SK-N-MC (cell line): ENCODE measurements at regions not wholly inside any gene's neighbourhood (a gene's known extent, or its start where the extent isn't known, plus 50 kb on each side); places are given as distances from the start of the nearest gene placed in this dataset.
"Not testable (repeated sequence)": the region's sequence is repeated elsewhere in the genome, so short reads cannot be mapped to it uniquely, and the experiment has no call there.

Experiments
- DNase-seq: peaks from one replicate; pipeline ENCODE4 v3.0.0-alpha.2; 2011; ENCODE audit warnings: low read depth, low spot score
- H3K27ac ChIP-seq: fragments of 200-600 bp; sonication (generic); 2 replicates; pipeline ENCODE4 v1.5.1; 2016; ENCODE audit warnings: mixed run types
- H3K36me3 ChIP-seq: fragments of 200-600 bp; sonication (generic); 2 replicates; pipeline ENCODE4 v1.6.1; 2017; ENCODE audit warnings: antibody characterized with exemption, low read length, mixed read lengths; ENCODE audit not compliant: insufficient read depth
- H3K4me3 ChIP-seq: fragments of 200-600 bp; sonication (generic); 2 replicates; pipeline ENCODE4 v1.5.1; 2016
- H3K9ac ChIP-seq: fragments of 200-600 bp; sonication (generic); 2 replicates; pipeline ENCODE4 v1.8.0; 2017; ENCODE audit warnings: mixed run types, mixed read lengths; ENCODE audit not compliant: insufficient read length
- H3K9me3 ChIP-seq: fragments of 200-600 bp; sonication (generic); 2 replicates; pipeline ENCODE4 v1.6.1; 2017; ENCODE audit warnings: low read depth, mild to moderate bottlenecking, antibody characterized with exemption, low read length, moderate library complexity, mixed read lengths
- EZH2 ChIP-seq: fragments of 200-600 bp; sonication (generic); IDR thresholded peaks from one replicate; pipeline ENCODE4 v1.6.1; 2017; ENCODE audit warnings: antibody characterized with exemption
- FOXP2 ChIP-seq: optimal IDR thresholded peaks from 2 replicates; pipeline ENCODE3; 2011; ENCODE audit warnings: mild to moderate bottlenecking, moderate library complexity; ENCODE audit not compliant: insufficient read depth; ENCODE audit errors: extremely low read length, control extremely low read depth
- POLR2AphosphoS5 ChIP-seq: IDR thresholded peaks from 2 replicates; pipeline ENCODE4 v1.6.1; 2012; ENCODE audit warnings: mild to moderate bottlenecking, low read depth, low read length, borderline replicate concordance

- peak overlapping the region; percentile 4; the same call in 1 of the 2 replicates for H3K27ac ChIP-seq
- H3K9me3 ChIP-seq = no peaks in the 10 kb centered on the region
- DNase-seq = peak; percentile 86
- H3K36me3 ChIP-seq = no peaks in the 10 kb centered on the region
- H3K9ac ChIP-seq = no peak overlapping the region
- no peak overlapping the region for H3K4me3 ChIP-seq
- TF ChIP-seq FOXP2 (no peak), EZH2 (no peak), POLR2AphosphoS5 (no peak)
Observed at GRCh38 chr13:44646044-44646443, 69.9 kb upstream of the TSC22D1 start.

DNA sequence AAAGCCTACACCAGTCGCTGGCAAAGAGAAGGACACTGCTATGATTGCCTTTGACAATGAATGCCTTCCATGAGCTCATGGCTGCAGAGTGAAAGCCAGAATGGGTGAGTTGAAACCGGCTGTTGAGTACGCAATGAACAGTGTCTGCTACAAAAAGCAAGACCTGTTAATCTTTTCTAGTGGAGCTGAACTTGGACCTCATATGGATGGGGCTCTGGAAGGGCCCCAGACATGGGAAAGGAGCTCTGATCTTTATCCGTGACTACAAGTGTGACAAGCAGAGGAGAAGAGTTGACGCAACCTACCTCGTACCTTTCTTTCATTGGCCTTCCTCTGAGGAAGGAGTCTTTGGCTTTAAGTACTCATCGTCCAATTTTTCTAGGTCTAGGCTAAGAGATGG is 67.1 kb upstream of the TSC22D1 start:
- TF ChIP-seq EZH2 = no peak
- no peak for TF ChIP-seq FOXP2
- no peak for TF ChIP-seq POLR2AphosphoS5
- H3K27ac ChIP-seq = no peak overlapping the region
- no peak for DNase-seq
- no peaks in the 10 kb centered on the region for H3K9me3 ChIP-seq
- H3K36me3 ChIP-seq = no peaks in the 10 kb centered on the region
- no peak overlapping the region for H3K4me3 ChIP-seq
- H3K9ac ChIP-seq = no peak overlapping the region

DNA sequence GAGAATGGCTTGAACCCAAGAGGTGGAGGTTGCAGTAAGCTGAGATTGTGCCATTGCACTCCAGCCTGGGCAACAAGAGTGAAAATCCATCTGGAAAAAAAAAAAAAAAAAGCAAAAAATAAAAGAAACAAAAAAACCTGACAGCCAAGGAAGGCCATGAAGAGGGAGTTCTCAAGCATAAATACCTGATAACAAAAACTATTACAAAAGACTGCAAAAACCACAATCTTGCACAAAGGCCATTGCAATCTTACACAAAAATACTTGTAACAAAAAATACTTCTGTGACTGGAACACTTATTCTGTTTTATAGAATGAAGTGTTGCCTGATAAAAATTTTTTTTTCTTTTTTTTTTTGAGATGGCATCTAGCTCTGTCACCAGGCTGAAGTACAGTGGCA is 61.5 kb upstream of the TSC22D1 start:
- no peak for DNase-seq
- Histone ChIP-seq H3K27ac (no peak overlapping the region), H3K9me3 (no peaks in the 10 kb centered on the region), H3K4me3 (no peak overlapping the region), H3K36me3 (no peaks in the 10 kb centered on the region), H3K9ac (no peak overlapping the region)
- no peak for TF ChIP-seq POLR2AphosphoS5
- no peak for TF ChIP-seq EZH2
- no peak for TF ChIP-seq FOXP2

GRCh38 chr13:44629465-44630183 is 53.5 kb upstream of the TSC22D1 start:
- H3K36me3 ChIP-seq = no peaks in the 10 kb centered on the region
- H3K9ac ChIP-seq = no peak overlapping the region
- no peak overlapping the region for H3K4me3 ChIP-seq
- H3K27ac ChIP-seq = no peak overlapping the region
- DNase-seq = no peak
- H3K9me3 ChIP-seq = no peaks in the 10 kb centered on the region
- TF ChIP-seq FOXP2 = no peak
- no peak for TF ChIP-seq EZH2
- no peak for TF ChIP-seq POLR2AphosphoS5

- H3K27ac ChIP-seq, DNase-seq, H3K4me3 ChIP-seq: not testable (repeated sequence)
Observed at GRCh38 chr13:44628826-44629225, 52.7 kb upstream of the TSC22D1 start.

DNA sequence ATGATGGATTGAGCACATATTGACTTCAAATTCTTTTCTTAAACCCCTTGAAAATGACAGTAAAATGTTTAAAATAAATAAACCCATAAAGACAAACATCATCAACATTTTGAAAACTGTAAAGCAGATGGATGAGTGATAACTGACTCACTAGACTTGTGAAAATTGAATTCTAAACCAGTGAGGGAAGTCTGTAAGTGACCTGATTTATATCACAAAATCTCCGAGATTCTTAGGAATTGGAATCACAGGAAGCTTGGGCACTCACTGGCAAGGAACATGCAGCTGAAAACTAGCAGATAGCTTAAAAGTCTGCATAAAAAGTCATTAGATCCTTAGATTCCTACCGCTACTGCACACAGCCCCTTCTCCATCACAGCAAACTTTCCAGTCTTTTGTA is 51.3 kb upstream of the TSC22D1 start:
- no peaks in the 10 kb centered on the region for H3K9me3 ChIP-seq
- H3K27ac ChIP-seq = no peak overlapping the region
- TF ChIP-seq POLR2AphosphoS5 (no peak), EZH2 (no peak), FOXP2 (no peak)
- DNase-seq = no peak
- no peak overlapping the region for H3K4me3 ChIP-seq
- H3K36me3 ChIP-seq = no peaks in the 10 kb centered on the region
- H3K9ac ChIP-seq = no peak overlapping the region

More at GRCh38 chr13:44628826-44629225, 52.7 kb upstream of the TSC22D1 start:
- not testable (repeated sequence) for H3K9me3 ChIP-seq, H3K9ac ChIP-seq, H3K36me3 ChIP-seq

DNA sequence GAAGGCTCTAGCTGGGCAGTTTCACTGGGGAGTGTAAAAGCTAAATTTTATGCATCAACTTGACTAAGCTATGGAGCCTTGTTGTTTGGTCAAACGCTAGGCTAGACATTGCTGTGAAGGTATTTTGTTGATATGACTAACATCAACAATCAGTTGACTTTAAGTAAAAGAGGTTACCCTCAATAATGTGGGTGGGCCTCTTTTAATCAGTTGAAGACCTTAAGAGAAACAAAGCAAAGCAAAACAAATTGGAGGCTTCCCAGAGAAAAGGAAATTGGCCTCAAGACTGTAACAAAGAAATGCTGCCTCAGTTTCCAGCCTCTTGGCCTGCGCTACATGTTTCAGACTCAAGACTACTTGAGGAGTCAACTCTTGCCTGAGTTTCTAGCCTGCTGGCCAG is 50.0 kb upstream of the TSC22D1 start:
- no peak for DNase-seq
- H3K9me3 ChIP-seq = no peaks in the 10 kb centered on the region
- no peak for TF ChIP-seq POLR2AphosphoS5
- TF ChIP-seq FOXP2 = no peak
- TF ChIP-seq EZH2 = no peak
- no peak overlapping the region for H3K27ac ChIP-seq
- no peak overlapping the region for H3K9ac ChIP-seq
- no peaks in the 10 kb centered on the region for H3K36me3 ChIP-seq
- H3K4me3 ChIP-seq = no peak overlapping the region
